ENCODE measurements at regions not wholly inside any gene's neighbourhood (a gene's known extent, or its start where the extent isn't known, plus 50 kb on each side); places are given as distances from the start of the nearest gene placed in this dataset.

DNA sequence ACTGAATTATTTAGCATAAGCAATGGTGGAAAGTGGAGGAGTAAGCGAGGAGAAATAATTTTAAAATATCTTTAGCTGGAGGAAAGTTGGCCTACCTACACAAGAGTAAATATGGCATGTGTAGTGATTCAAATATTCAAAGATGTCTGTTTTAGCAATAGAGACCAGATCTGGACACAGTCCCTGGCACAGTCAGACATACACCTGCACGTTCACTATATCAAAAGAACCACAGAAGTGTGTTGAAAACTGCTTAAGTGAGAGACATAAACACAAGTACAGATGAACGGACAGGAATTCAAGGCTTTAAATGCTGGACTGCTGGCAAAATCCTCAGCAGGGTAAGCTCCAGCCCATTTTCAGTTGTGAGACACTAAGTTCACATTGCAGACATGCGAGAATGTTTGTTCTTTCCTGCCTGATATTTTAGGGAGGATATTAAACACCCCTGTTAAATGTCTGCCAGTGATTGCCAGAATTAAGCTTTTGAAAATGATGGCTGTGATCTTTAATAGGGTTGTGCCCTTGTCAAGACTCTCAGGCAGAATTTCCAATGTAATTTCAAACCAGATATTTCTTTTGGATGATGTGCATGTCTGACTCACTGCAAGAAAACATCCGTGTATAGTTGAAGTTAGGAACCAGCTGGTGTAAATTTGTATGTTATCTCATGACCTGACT is 810.6 kb downstream of the TLE4 start:
- Histone ChIP-seq H4K20me1 (ENCODE audit: control insufficient read depth, insufficient read depth, insufficient read length) (no peaks in the 10 kb centered on the region), H2BK5ac (ENCODE audit: insufficient read length, low read length) (no peak overlapping the region), H3T11ph (ENCODE audit: low read length) (no peak overlapping the region), H2BK15ac (ENCODE audit: low read depth, low read length) (no peak overlapping the region), H2BK20ac (ENCODE audit: low read depth, low read length, poor library complexity, severe bottlenecking) (no peak overlapping the region), H3K9ac (ENCODE audit: extremely low read depth, insufficient read length, low read length) (no peak overlapping the region), H3K79me1 (ENCODE audit: insufficient read depth, low read depth, low read length, poor library complexity, severe bottlenecking) (no peaks in the 10 kb centered on the region), H3K79me2 (ENCODE audit: insufficient read depth, low read length) (no peaks in the 10 kb centered on the region), H2AK5ac (ENCODE audit: insufficient read length, low read length) (no peak overlapping the region), H4K91ac (ENCODE audit: insufficient read length, low read depth, low read length) (no peak overlapping the region), H3K4me2 (ENCODE audit: insufficient read depth, insufficient read length, low read length) (no peak overlapping the region), H3K9me3 (ENCODE audit: control insufficient read depth, low read depth, low read length) (no peaks in the 10 kb centered on the region), H2BK120ac (ENCODE audit: low read depth, low read length, poor library complexity, severe bottlenecking) (no peak overlapping the region), H3K18ac (ENCODE audit: insufficient read length, low read depth, low read length) (no peak overlapping the region), H3K27me3 (ENCODE audit: insufficient read depth, low read length) (no peaks in the 10 kb centered on the region), H3K27ac (ENCODE audit: insufficient read length, low read depth, low read length) (no peak overlapping the region), H3K4ac (ENCODE audit: low read depth, low read length) (no peak overlapping the region), H2AFZ (ENCODE audit: low read length) (no peak overlapping the region), H3K4me1 (ENCODE audit: insufficient read depth, low read length) (peaks cover 2% of the 10 kb centered on the region; the same call in 1 of the 2 replicates), H3K56ac (ENCODE audit: insufficient read length, low read depth, low read length) (no peak overlapping the region), H3K14ac (ENCODE audit: insufficient read depth, low read length) (no peak overlapping the region), H4K8ac (replicated peaks; ENCODE audit: insufficient read length, low read depth, low read length) (no peak overlapping the region), H3K23me2 (ENCODE audit: insufficient read length, low read depth, low read length, poor library complexity, severe bottlenecking) (no peaks in the 10 kb centered on the region), H4K5ac (ENCODE audit: insufficient read length, low read depth, low read length) (no peak overlapping the region), H3K23ac (ENCODE audit: insufficient read length, low read depth, low read length) (no peak overlapping the region), H2BK12ac (ENCODE audit: insufficient read length, low read depth, low read length) (no peak overlapping the region)
- Mint-ChIP-seq H3K36me3 (ENCODE audit: insufficient read depth in 1 of 3, low read depth in 3 of 3) (no peaks in the 10 kb centered on the region), H3K4me1 (peaks cover 6 to 9% of the 10 kb centered on the region in 2 experiments; a peak in 3 of 4 replicates), H3K27me3 (ENCODE audit: low read depth) (no peaks in the 10 kb centered on the region), H3K4me3 (no peak overlapping the region), H3K9me3 (no peaks in the 10 kb centered on the region), H3K27ac (no peak overlapping the region)
- no CpG with 5 or more reads among the region's 5 CpGs for WGBS (ENCODE audit: extremely low coverage, insufficient read length, low lambda C conversion rate)
- no peak for DNase-seq
- TF ChIP-seq, protein P1, sequence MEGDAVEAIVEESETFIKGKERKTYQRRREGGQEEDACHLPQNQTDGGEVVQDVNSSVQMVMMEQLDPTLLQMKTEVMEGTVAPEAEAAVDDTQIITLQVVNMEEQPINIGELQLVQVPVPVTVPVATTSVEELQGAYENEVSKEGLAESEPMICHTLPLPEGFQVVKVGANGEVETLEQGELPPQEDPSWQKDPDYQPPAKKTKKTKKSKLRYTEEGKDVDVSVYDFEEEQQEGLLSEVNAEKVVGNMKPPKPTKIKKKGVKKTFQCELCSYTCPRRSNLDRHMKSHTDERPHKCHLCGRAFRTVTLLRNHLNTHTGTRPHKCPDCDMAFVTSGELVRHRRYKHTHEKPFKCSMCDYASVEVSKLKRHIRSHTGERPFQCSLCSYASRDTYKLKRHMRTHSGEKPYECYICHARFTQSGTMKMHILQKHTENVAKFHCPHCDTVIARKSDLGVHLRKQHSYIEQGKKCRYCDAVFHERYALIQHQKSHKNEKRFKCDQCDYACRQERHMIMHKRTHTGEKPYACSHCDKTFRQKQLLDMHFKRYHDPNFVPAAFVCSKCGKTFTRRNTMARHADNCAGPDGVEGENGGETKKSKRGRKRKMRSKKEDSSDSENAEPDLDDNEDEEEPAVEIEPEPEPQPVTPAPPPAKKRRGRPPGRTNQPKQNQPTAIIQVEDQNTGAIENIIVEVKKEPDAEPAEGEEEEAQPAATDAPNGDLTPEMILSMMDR (conservative IDR thresholded peaks at IDR 0.05) = no peak

Measured in H9 (cell line).